ENCODE measurements at regions not wholly inside any gene's neighbourhood (a gene's known extent, or its start where the extent isn't known, plus 50 kb on each side); places are given as distances from the start of the nearest gene placed in this dataset.

GRCh38 chr6:88263591-88263990 is 97.4 kb upstream of the CNR1 start:
- no peak for TF ChIP-seq CTCF (IDR thresholded peaks at IDR 0.05; ENCODE audit: low read depth, low read length, missing control alignments)
- in situ Hi-C loops (cut with HindIII; ENCODE audit: low pct_ligation_motif_present, low sequenced_read_pairs): no loop called here
- H3K27me3 ChIP-seq (replicated peaks): no peaks in the 10 kb centered on the region
- no peaks in the 10 kb centered on the region for H3K36me3 ChIP-seq (replicated peaks)
- no peak for DNase-seq
- H3K27ac ChIP-seq: no peak overlapping the region
- no peak overlapping the region for H3K4me3 ChIP-seq (ENCODE audit: low read depth, low read length)

GRCh38 chr6:88262332-88262731 is 96.2 kb upstream of the CNR1 start:
- H3K4me3 ChIP-seq (ENCODE audit: low read depth, low read length): no peak overlapping the region
- DNase-seq: no peak
- in situ Hi-C loops (cut with HindIII; ENCODE audit: low pct_ligation_motif_present, low sequenced_read_pairs): no loop called here
- H3K36me3 ChIP-seq (replicated peaks): no peaks in the 10 kb centered on the region
- H3K27ac ChIP-seq: no peak overlapping the region
- no peak for TF ChIP-seq CTCF (IDR thresholded peaks at IDR 0.05; ENCODE audit: low read depth, low read length, missing control alignments)
- no peaks in the 10 kb centered on the region for H3K27me3 ChIP-seq (replicated peaks)

GRCh38 chr6:88251301-88251700 is 85.2 kb upstream of the CNR1 start:
- TF ChIP-seq CTCF (IDR thresholded peaks at IDR 0.05; ENCODE audit: low read depth, low read length, missing control alignments): no peak
- Histone ChIP-seq H3K36me3 (replicated peaks) (no peaks in the 10 kb centered on the region), H3K4me3 (ENCODE audit: low read depth, low read length) (no peak overlapping the region), H3K27ac (no peak overlapping the region), H3K27me3 (replicated peaks) (no peaks in the 10 kb centered on the region)
- in situ Hi-C loops (cut with HindIII; ENCODE audit: low pct_ligation_motif_present, low sequenced_read_pairs): no loop called here
- DNase-seq: no peak

- Histone ChIP-seq H3K27me3 (replicated peaks) (no peaks in the 10 kb centered on the region), H3K27ac (no peak overlapping the region), H3K4me3 (ENCODE audit: low read depth, low read length) (no peak overlapping the region), H3K36me3 (replicated peaks) (no peaks in the 10 kb centered on the region)
- in situ Hi-C loops (cut with HindIII; ENCODE audit: low pct_ligation_motif_present, low sequenced_read_pairs): no loop called here
- no peak for TF ChIP-seq CTCF (IDR thresholded peaks at IDR 0.05; ENCODE audit: low read depth, low read length, missing control alignments)
- no peak for DNase-seq
Measured at GRCh38 chr6:88248709-88249321, 82.7 kb upstream of the CNR1 start.

- no peak for TF ChIP-seq CTCF (IDR thresholded peaks at IDR 0.05; ENCODE audit: low read depth, low read length, missing control alignments)
- DNase-seq: no peak
- no peak overlapping the region for H3K4me3 ChIP-seq (ENCODE audit: low read depth, low read length)
- H3K27ac ChIP-seq: no peak overlapping the region
- in situ Hi-C loops (cut with HindIII; ENCODE audit: low pct_ligation_motif_present, low sequenced_read_pairs): no loop called here
- no peaks in the 10 kb centered on the region for H3K27me3 ChIP-seq (replicated peaks)
- H3K36me3 ChIP-seq (replicated peaks): no peaks in the 10 kb centered on the region
Measured at GRCh38 chr6:88246654-88247053, 80.5 kb upstream of the CNR1 start.

- in situ Hi-C loops (cut with HindIII; ENCODE audit: low pct_ligation_motif_present, low sequenced_read_pairs): no loop called here
Measured at GRCh38 chr6:88244721-88245120, 78.6 kb upstream of the CNR1 start.

More at GRCh38 chr6:88244721-88245120, 78.6 kb upstream of the CNR1 start:
- Histone ChIP-seq H3K4me3 (ENCODE audit: low read depth, low read length) (no peak overlapping the region), H3K27ac (no peak overlapping the region), H3K27me3 (replicated peaks) (no peaks in the 10 kb centered on the region), H3K36me3 (replicated peaks) (no peaks in the 10 kb centered on the region)
- DNase-seq: no peak
- TF ChIP-seq CTCF (IDR thresholded peaks at IDR 0.05; ENCODE audit: low read depth, low read length, missing control alignments): no peak

All from brain microvascular endothelial cell (primary cell).